ENCODE measurements at regions not wholly inside any gene's neighbourhood (a gene's known extent, or its start where the extent isn't known, plus 50 kb on each side); places are given as distances from the start of the nearest gene placed in this dataset.

- intact Hi-C loops (cut with DNase I) = no loop called here
- DNase-seq = no peak
Observed at GRCh38 chr2:207397917-207398655, 131.7 kb upstream of the CREB1 start.

GRCh38 chr2:207399301-207399700 is 130.5 kb upstream of the CREB1 start:
- intact Hi-C loops (cut with DNase I) = no loop called here

GRCh38 chr2:207401338-207401737 is 128.4 kb upstream of the CREB1 start:
- intact Hi-C loops (cut with DNase I) = no loop called here
- no peak for DNase-seq

More at GRCh38 chr2:207399301-207399700, 130.5 kb upstream of the CREB1 start:
- no peak for DNase-seq

- intact Hi-C loops (cut with DNase I) = no loop called here
- DNase-seq = no peak
Observed at GRCh38 chr2:207403141-207403540, 126.6 kb upstream of the CREB1 start.

GRCh38 chr2:207403950-207404349 is 125.8 kb upstream of the CREB1 start:
- intact Hi-C loops (cut with DNase I) = no loop called here
- no peak for DNase-seq

GRCh38 chr2:207405150-207405549 is 124.6 kb upstream of the CREB1 start:
- DNase-seq = no peak
- intact Hi-C loops (cut with DNase I) = no loop called here

- no peak for DNase-seq
- intact Hi-C loops (cut with DNase I) = no loop called here
Observed at GRCh38 chr2:207408086-207408794, 121.5 kb upstream of the CREB1 start.

GRCh38 chr2:207409517-207409916 is 120.2 kb upstream of the CREB1 start:
- intact Hi-C loops (cut with DNase I) = no loop called here
- DNase-seq = no peak

GRCh38 chr2:207412787-207413310 is 116.9 kb upstream of the CREB1 start:
- intact Hi-C loops (cut with DNase I) = no loop called here
- no peak for DNase-seq

GRCh38 chr2:207413376-207413907 is 116.3 kb upstream of the CREB1 start:
- intact Hi-C loops (cut with DNase I) = no loop called here
- DNase-seq = no peak

GRCh38 chr2:207416111-207416510 is 113.7 kb upstream of the CREB1 start:
- DNase-seq = no peak
- intact Hi-C loops (cut with DNase I) = no loop called here

GRCh38 chr2:207416900-207417299 is 112.9 kb upstream of the CREB1 start:
- DNase-seq = no peak
- intact Hi-C loops (cut with DNase I) = no loop called here

- no peak for DNase-seq
- intact Hi-C loops (cut with DNase I) = no loop called here
Observed at GRCh38 chr2:207417301-207417718, 112.5 kb upstream of the CREB1 start.

- intact Hi-C loops (cut with DNase I) = no loop called here
- no peak for DNase-seq
Observed at GRCh38 chr2:207418419-207418818, 111.3 kb upstream of the CREB1 start.

- intact Hi-C loops (cut with DNase I) = no loop called here
- no peak for DNase-seq
Observed at GRCh38 chr2:207419331-207419730, 110.4 kb upstream of the CREB1 start.

- intact Hi-C loops (cut with DNase I) = no loop called here
- DNase-seq = no peak
Observed at GRCh38 chr2:207421671-207422070, 108.1 kb upstream of the CREB1 start.

GRCh38 chr2:207422380-207422779 is 107.4 kb upstream of the CREB1 start:
- intact Hi-C loops (cut with DNase I) = no loop called here
- no peak for DNase-seq

GRCh38 chr2:207423886-207424285 is 105.9 kb upstream of the CREB1 start:
- intact Hi-C loops (cut with DNase I) = no loop called here
- no peak for DNase-seq

GRCh38 chr2:207427986-207428385 is 101.8 kb upstream of the CREB1 start:
- intact Hi-C loops (cut with DNase I) = no loop called here
- no peak for DNase-seq

GRCh38 chr2:207428573-207428972 is 101.2 kb upstream of the CREB1 start:
- intact Hi-C loops (cut with DNase I) = no loop called here

GRCh38 chr2:207432453-207432852 is 97.3 kb upstream of the CREB1 start:
- no peak for DNase-seq
- intact Hi-C loops (cut with DNase I) = no loop called here

More at GRCh38 chr2:207428573-207428972, 101.2 kb upstream of the CREB1 start:
- DNase-seq = no peak

- no peak for DNase-seq
- intact Hi-C loops (cut with DNase I) = no loop called here
Observed at GRCh38 chr2:207434306-207434705, 95.5 kb upstream of the CREB1 start.

All from posterior cingulate gyrus (tissue), 11 donors.